22Rv1 (cell line): ENCODE measurements at regions not wholly inside any gene's neighbourhood (a gene's known extent, or its start where the extent isn't known, plus 50 kb on each side); places are given as distances from the start of the nearest gene placed in this dataset.
"Not testable (repeated sequence)": the region's sequence is repeated elsewhere in the genome, so short reads cannot be mapped to it uniquely, and the experiment has no call there.

Source experiments
- ZFX ChIP-seq: fragments of 450-650 bp; IDR thresholded peaks from 2 replicates; pipeline ENCODE4 v1.6.1; 2017; ENCODE audit warnings: antibody characterized with exemption, borderline replicate concordance
- TF ChIP-seq, protein P1 (sequence below): fragments of 450-650 bp; IDR thresholded peaks from 2 replicates; pipeline ENCODE4 v1.5.1; 2017; ENCODE audit warnings: mild to moderate bottlenecking

DNA sequence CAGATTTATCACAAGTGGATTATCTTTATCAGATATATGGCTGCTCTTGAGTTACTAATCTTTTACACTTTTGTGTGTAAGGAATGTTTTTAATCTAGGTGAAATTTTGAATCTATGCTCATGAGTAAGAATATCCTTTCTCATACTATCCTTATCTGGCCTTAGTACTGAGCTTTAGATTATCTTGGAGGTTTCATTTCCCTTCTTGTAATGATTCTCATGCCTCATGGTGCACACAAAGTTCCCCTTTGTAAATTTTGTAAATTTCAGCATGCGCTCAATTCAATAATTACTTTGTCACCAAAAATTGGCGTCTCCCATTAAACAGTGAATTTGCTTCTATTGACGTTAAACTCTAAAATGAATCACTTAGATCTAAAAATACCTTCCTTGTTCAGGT lies 74.2 kb upstream of the NAPEPLD start:
- TF ChIP-seq, protein P1, sequence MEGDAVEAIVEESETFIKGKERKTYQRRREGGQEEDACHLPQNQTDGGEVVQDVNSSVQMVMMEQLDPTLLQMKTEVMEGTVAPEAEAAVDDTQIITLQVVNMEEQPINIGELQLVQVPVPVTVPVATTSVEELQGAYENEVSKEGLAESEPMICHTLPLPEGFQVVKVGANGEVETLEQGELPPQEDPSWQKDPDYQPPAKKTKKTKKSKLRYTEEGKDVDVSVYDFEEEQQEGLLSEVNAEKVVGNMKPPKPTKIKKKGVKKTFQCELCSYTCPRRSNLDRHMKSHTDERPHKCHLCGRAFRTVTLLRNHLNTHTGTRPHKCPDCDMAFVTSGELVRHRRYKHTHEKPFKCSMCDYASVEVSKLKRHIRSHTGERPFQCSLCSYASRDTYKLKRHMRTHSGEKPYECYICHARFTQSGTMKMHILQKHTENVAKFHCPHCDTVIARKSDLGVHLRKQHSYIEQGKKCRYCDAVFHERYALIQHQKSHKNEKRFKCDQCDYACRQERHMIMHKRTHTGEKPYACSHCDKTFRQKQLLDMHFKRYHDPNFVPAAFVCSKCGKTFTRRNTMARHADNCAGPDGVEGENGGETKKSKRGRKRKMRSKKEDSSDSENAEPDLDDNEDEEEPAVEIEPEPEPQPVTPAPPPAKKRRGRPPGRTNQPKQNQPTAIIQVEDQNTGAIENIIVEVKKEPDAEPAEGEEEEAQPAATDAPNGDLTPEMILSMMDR, result not testable (repeated sequence)
- not testable (repeated sequence) for TF ChIP-seq ZFX
